Gastroesophageal sphincter (tissue), 4 donors: ENCODE measurements at regions not wholly inside any gene's neighbourhood (a gene's known extent, or its start where the extent isn't known, plus 50 kb on each side); places are given as distances from the start of the nearest gene placed in this dataset.

Experiments used
- ATAC-seq: fragments of 150-250 bp; one replicate; pipeline ENCODE4 v1.9.1; 2016; ENCODE audit warnings: mild to moderate bottlenecking, moderate library complexity
- H3K27ac ChIP-seq, 4 donors: fragments of 200-600 bp; sonication (generic) in 3 of 4; 1 replicate in 3 of 4; 2 replicates in 1 of 4; pipeline ENCODE4 v1.5.1; 2016 to 2019
- H3K27me3 ChIP-seq: fragments of 200-600 bp; sonication (generic); one replicate; pipeline ENCODE4 v1.5.1; 2019
- H3K36me3 ChIP-seq, 2 donors: fragments of 200-600 bp; sonication (generic); one replicate each; pipeline ENCODE4 v1.5.1; 2019; ENCODE audit warnings: control low read depth in 1 of 2
- H3K4me1 ChIP-seq, 3 donors: fragments of 200-600 bp; sonication (generic); 1 replicate in 2 of 3; 2 replicates in 1 of 3; pipeline ENCODE4 v1.5.1; 2016 to 2019; ENCODE audit warnings: control low read depth in 2 of 3
- H3K4me3 ChIP-seq, 2 donors: fragments of 200-600 bp; sonication (generic); one replicate each; pipeline ENCODE4 v1.5.1; 2019; ENCODE audit warnings: mild to moderate bottlenecking in 1 of 2, moderate library complexity in 1 of 2
- H3K9me3 ChIP-seq, 3 donors: fragments of 200-600 bp; sonication (generic); one replicate each; pipeline ENCODE4 v1.5.1; 2017 to 2019; ENCODE audit warnings: control low read depth in 2 of 3
- CTCF ChIP-seq, 4 experiments: fragments of 200-600 bp in 2 of 4; fragments of 450-650 bp in 2 of 4; sonication (generic) in 1 of 4; IDR thresholded peaks; one replicate each; pipeline ENCODE4 v1.5.1; 2017 to 2019; ENCODE audit warnings: antibody characterized with exemption in 4 of 4, mild to moderate bottlenecking in 2 of 4, moderate library complexity in 2 of 4
- EP300 ChIP-seq: sonication (generic); formaldehyde crosslinking; IDR thresholded peaks from one replicate; pipeline ENCODE4 v1.6.1; 2017; ENCODE audit warnings: antibody characterized with exemption, mild to moderate bottlenecking
- POLR2A ChIP-seq, 2 donors: fragments of 450-650 bp; IDR thresholded peaks; one replicate each; pipeline ENCODE4 v1.6.1; 2017; ENCODE audit warnings: antibody characterized with exemption in 2 of 2, mild to moderate bottlenecking in 2 of 2, moderate library complexity in 1 of 2
- POLR2AphosphoS5 ChIP-seq: sonication (generic); formaldehyde crosslinking; IDR thresholded peaks from one replicate; pipeline ENCODE4 v1.6.1; 2017; ENCODE audit warnings: antibody characterized with exemption
- WGBS, 2 donors: methylation state at CpG; one replicate each; pipeline ENCODE4 v1.1.5; 2018; ENCODE audit warnings: low coverage in 1 of 2; 5-methylcytosine and 5-hydroxymethylcytosine counted together

GRCh38 chr11:127274328-127274676 lies 273.7 kb upstream of the KIRREL3 start:
- Histone ChIP-seq H3K4me1 (no peaks in the 10 kb centered on the region), H3K27ac (no peak overlapping the region), H3K36me3 (no peaks in the 10 kb centered on the region), H3K9me3 (no peaks in the 10 kb centered on the region), H3K4me3 (no peak overlapping the region), H3K27me3 (no peaks in the 10 kb centered on the region)
- TF ChIP-seq CTCF (IDR thresholded peaks at IDR 0.05): no peak
- no peak for ATAC-seq
- WGBS, 2 donors: 100% methylated on average over 1 of the region's 1 CpG; no CpG with 5 or more reads in 1 of the 2 donors

- no peaks in the 10 kb centered on the region for H3K27me3 ChIP-seq
- no peak overlapping the region for H3K27ac ChIP-seq
- TF ChIP-seq POLR2AphosphoS5 (no peak), CTCF (IDR thresholded peaks at IDR 0.05) (no peak), POLR2A (IDR thresholded peaks at IDR 0.05) (no peak), EP300 (no peak)
- H3K36me3 ChIP-seq: no peaks in the 10 kb centered on the region
- 62 to 65% methylated on average over 5 of the region's 5 CpGs for whole genome bisulfite sequencing, 2 donors
- H3K9me3 ChIP-seq: no peaks in the 10 kb centered on the region
- H3K4me1 ChIP-seq: no peaks in the 10 kb centered on the region
- ATAC-seq: no peak
- H3K4me3 ChIP-seq: no peak overlapping the region
These were observed 273.2 kb upstream of the KIRREL3 start for GRCh38 chr11:127273593-127274327.

GRCh38 chr11:127270851-127271250 lies 270.3 kb upstream of the KIRREL3 start:
- Histone ChIP-seq H3K27ac (no peak overlapping the region), H3K36me3 (no peaks in the 10 kb centered on the region), H3K4me3 (no peak overlapping the region), H3K4me1 (no peaks in the 10 kb centered on the region), H3K27me3 (no peaks in the 10 kb centered on the region), H3K9me3 (peaks cover 0 to 8% (median 0%) of the 10 kb centered on the region in 3 donors)
- no peak for ATAC-seq
- WGBS, 2 donors: 60 to 62% methylated on average over 2 of the region's 2 CpGs
- TF ChIP-seq EP300 (no peak), POLR2A (IDR thresholded peaks at IDR 0.05) (no peak), CTCF (IDR thresholded peaks at IDR 0.05) (no peak), POLR2AphosphoS5 (no peak)

DNA sequence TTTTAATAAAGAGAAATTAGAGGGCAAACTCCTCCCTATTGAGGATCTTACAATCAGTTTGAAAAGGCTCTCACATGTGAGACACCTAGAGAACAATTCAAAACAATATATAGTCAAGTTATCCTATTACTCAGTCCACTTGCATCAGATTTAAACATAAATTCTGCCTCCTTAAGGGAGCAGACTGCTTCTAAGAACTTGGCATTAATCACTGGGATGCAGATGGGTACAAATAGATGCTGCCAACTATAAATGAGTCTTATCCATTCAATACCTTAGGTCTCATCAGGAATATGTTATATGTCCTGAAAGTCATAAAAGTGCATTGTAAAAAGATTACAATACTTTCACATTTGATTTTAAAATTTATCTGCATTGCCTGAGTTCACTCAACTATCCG lies 269.3 kb upstream of the KIRREL3 start:
- no peak overlapping the region for H3K4me3 ChIP-seq
- H3K4me1 ChIP-seq: no peaks in the 10 kb centered on the region
- no peaks in the 10 kb centered on the region for H3K27me3 ChIP-seq
- H3K9me3 ChIP-seq: peaks cover 0 to 8% (median 0%) of the 10 kb centered on the region in 3 donors
- TF ChIP-seq POLR2A (IDR thresholded peaks at IDR 0.05) (no peak), POLR2AphosphoS5 (no peak), CTCF (IDR thresholded peaks at IDR 0.05) (no peak), EP300 (no peak)
- 100% methylated on average over 1 of the region's 1 CpG; no CpG with 5 or more reads in 1 of the 2 donors for WGBS, 2 donors
- H3K36me3 ChIP-seq: no peaks in the 10 kb centered on the region
- no peak overlapping the region for H3K27ac ChIP-seq
- no peak for ATAC-seq

DNA sequence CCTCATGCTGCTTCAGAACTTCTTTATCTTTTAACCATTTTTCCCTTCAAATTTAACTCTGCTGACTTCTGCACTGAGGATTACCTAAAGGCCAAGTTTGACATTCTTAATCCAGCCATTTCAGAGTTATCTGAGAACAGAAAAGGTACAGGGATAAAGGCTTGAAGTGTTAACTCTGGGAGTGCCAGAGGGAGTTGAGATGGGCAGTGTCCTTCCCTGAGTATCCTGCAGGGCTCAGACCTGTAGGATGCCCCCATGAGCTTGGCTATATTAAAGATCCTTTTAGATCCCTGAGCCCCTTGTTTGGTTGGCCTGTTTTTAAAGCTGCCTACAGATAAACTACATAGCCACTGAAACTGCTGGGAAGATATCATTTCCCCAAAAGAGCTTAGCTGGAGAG lies 268.4 kb upstream of the KIRREL3 start:
- ATAC-seq: no peak
- no peaks in the 10 kb centered on the region for H3K27me3 ChIP-seq
- no peak for TF ChIP-seq EP300
- TF ChIP-seq POLR2AphosphoS5: no peak
- TF ChIP-seq CTCF (IDR thresholded peaks at IDR 0.05): no peak

More for the DNA sequence above, 268.4 kb upstream of the KIRREL3 start:
- Histone ChIP-seq H3K9me3 (peaks cover 0 to 8% (median 0%) of the 10 kb centered on the region in 3 donors), H3K27ac (no peak overlapping the region), H3K36me3 (no peaks in the 10 kb centered on the region), H3K4me1 (no peaks in the 10 kb centered on the region), H3K4me3 (no peak overlapping the region)
